Upper lobe of left lung (tissue), 4 donors: ENCODE measurements at regions not wholly inside any gene's neighbourhood (a gene's known extent, or its start where the extent isn't known, plus 50 kb on each side); places are given as distances from the start of the nearest gene placed in this dataset.

ENCODE experiments used
- CTCF ChIP-seq, 6 experiments: fragments of 450-650 bp in 4 of 6; fragments of 200-600 bp in 2 of 6; sonication (generic) in 2 of 6; IDR thresholded peaks; one replicate each; pipeline ENCODE4 v1.5.1; 2016 to 2019; ENCODE audit warnings: antibody characterized with exemption in 6 of 6
- POLR2AphosphoS5 ChIP-seq, 2 donors: sonication (generic); formaldehyde crosslinking; IDR thresholded peaks; one replicate each; pipeline ENCODE4 v1.5.1; 2017; ENCODE audit warnings: antibody characterized with exemption in 2 of 2

GRCh38 chr2:8231902-8232301 is 450.0 kb upstream of the ID2 start:
- TF ChIP-seq CTCF (IDR thresholded peaks at IDR 0.05) (no peak), POLR2AphosphoS5 (IDR thresholded peaks at IDR 0.05) (no peak)
